ENCODE measurements at regions not wholly inside any gene's neighbourhood (a gene's known extent, or its start where the extent isn't known, plus 50 kb on each side); places are given as distances from the start of the nearest gene placed in this dataset.

GRCh38 chr2:31748041-31748440 is 167.3 kb upstream of the SRD5A2 start:
- Histone ChIP-seq H3K4me1 (no peaks in the 10 kb centered on the region), H3K36me3 (no peaks in the 10 kb centered on the region), H3K4me3 (no peak overlapping the region), H3K9me3 (peaks cover 5% of the 10 kb centered on the region), H3K27ac (no peak overlapping the region), H3K27me3 (ENCODE audit: low read depth) (no peaks in the 10 kb centered on the region)
- DNase-seq (no peak), ATAC-seq (no peak)
- intact Hi-C loops (cut with DNase I), result no loop called here
- no peak for TF ChIP-seq CTCF (IDR thresholded peaks at IDR 0.05)

GRCh38 chr2:31739161-31739560 is 158.4 kb upstream of the SRD5A2 start:
- ATAC-seq, result no peak
- no peak for TF ChIP-seq CTCF (IDR thresholded peaks at IDR 0.05)
- H3K4me3 ChIP-seq, result no peak overlapping the region

GRCh38 chr2:31736695-31737454 is 156.1 kb upstream of the SRD5A2 start:
- Histone ChIP-seq H3K4me3 (no peak overlapping the region), H3K36me3 (no peaks in the 10 kb centered on the region), H3K4me1 (no peaks in the 10 kb centered on the region), H3K9me3 (no peaks in the 10 kb centered on the region), H3K27ac (no peak overlapping the region), H3K27me3 (ENCODE audit: low read depth) (no peaks in the 10 kb centered on the region)
- no peak for DNase-seq
- ATAC-seq, result peak; percentile 65 to 71
- no peak for TF ChIP-seq CTCF (IDR thresholded peaks at IDR 0.05)
- intact Hi-C loops (cut with DNase I), result no loop called here

More at GRCh38 chr2:31739161-31739560, 158.4 kb upstream of the SRD5A2 start:
- DNase-seq, result no peak
- Histone ChIP-seq H3K4me1 (no peaks in the 10 kb centered on the region), H3K27me3 (ENCODE audit: low read depth) (no peaks in the 10 kb centered on the region), H3K9me3 (no peaks in the 10 kb centered on the region), H3K36me3 (no peaks in the 10 kb centered on the region), H3K27ac (no peak overlapping the region)
- intact Hi-C loops (cut with DNase I), result no loop called here

- no peak for ATAC-seq
- no peak for TF ChIP-seq CTCF (IDR thresholded peaks at IDR 0.05)
Observed at GRCh38 chr2:31735716-31736115, 155.0 kb upstream of the SRD5A2 start.

GRCh38 chr2:31729442-31730092 is 148.8 kb upstream of the SRD5A2 start:
- DNase-seq (no peak), ATAC-seq (peak; percentile 47 to 51)
- H3K9me3 ChIP-seq, result no peaks in the 10 kb centered on the region
- H3K27me3 ChIP-seq (ENCODE audit: low read depth), result no peaks in the 10 kb centered on the region
- no peak for TF ChIP-seq CTCF (IDR thresholded peaks at IDR 0.05)
- intact Hi-C loops (cut with DNase I), result no loop called here
- no peaks in the 10 kb centered on the region for H3K4me1 ChIP-seq
- H3K4me3 ChIP-seq, result no peak overlapping the region
- H3K27ac ChIP-seq, result no peak overlapping the region
- H3K36me3 ChIP-seq, result no peaks in the 10 kb centered on the region

More at GRCh38 chr2:31735716-31736115, 155.0 kb upstream of the SRD5A2 start:
- Histone ChIP-seq H3K27me3 (ENCODE audit: low read depth) (no peaks in the 10 kb centered on the region), H3K36me3 (no peaks in the 10 kb centered on the region), H3K4me1 (no peaks in the 10 kb centered on the region), H3K9me3 (no peaks in the 10 kb centered on the region), H3K4me3 (no peak overlapping the region), H3K27ac (no peak overlapping the region)
- intact Hi-C loops (cut with DNase I), result no loop called here
- no peak for DNase-seq

Data from lower lobe of right lung (tissue), 2 donors.